Right renal pelvis (tissue), 4 donors: ENCODE measurements at regions not wholly inside any gene's neighbourhood (a gene's known extent, or its start where the extent isn't known, plus 50 kb on each side); places are given as distances from the start of the nearest gene placed in this dataset.
A peak's percentile ranks its signal among the peaks of the same experiment; 100 is the strongest.
"Not testable (repeated sequence)": the region's sequence is repeated elsewhere in the genome, so short reads cannot be mapped to it uniquely, and the experiment has no call there.

Source experiments
- DNase-seq, 4 donors: peaks; one replicate each; pipeline ENCODE4 v3.0.0-alpha.2; 2013; ENCODE audit warnings: low read depth in 4 of 4, low spot score in 3 of 4, missing footprints in 1 of 4

- DNase-seq, result not testable (repeated sequence)
Observed at GRCh38 chr2:94735536-94735935, 135.7 kb upstream of the TEKT4 start.

GRCh38 chr2:94737145-94737544, 134.1 kb upstream of the TEKT4 start:
- DNase-seq, result not testable (repeated sequence)

- not testable (repeated sequence) for DNase-seq
Observed at GRCh38 chr2:94737736-94738342, 133.4 kb upstream of the TEKT4 start.

GRCh38 chr2:94753466-94753998, 117.7 kb upstream of the TEKT4 start:
- no peak for DNase-seq

GRCh38 chr2:94758546-94758945, 112.7 kb upstream of the TEKT4 start:
- DNase-seq, result no peak

GRCh38 chr2:94759211-94759610, 112.0 kb upstream of the TEKT4 start:
- DNase-seq, result peak; percentile 5 to 35 (median 22)

GRCh38 chr2:94762600-94762999, 108.6 kb upstream of the TEKT4 start:
- DNase-seq, result peak in 1 of 4 donors; percentile 10

- no peak for DNase-seq
Observed at GRCh38 chr2:94763318-94763717, 107.9 kb upstream of the TEKT4 start.

GRCh38 chr2:94764331-94764730, 106.9 kb upstream of the TEKT4 start:
- not testable (repeated sequence) for DNase-seq

GRCh38 chr2:94767336-94767735, 103.9 kb upstream of the TEKT4 start:
- no peak for DNase-seq

GRCh38 chr2:94769733-94770132, 101.5 kb upstream of the TEKT4 start:
- DNase-seq, result no peak

GRCh38 chr2:94774851-94775250, 96.4 kb upstream of the TEKT4 start:
- no peak for DNase-seq

GRCh38 chr2:94776036-94776435, 95.2 kb upstream of the TEKT4 start:
- DNase-seq, result no peak

- not testable (repeated sequence) for DNase-seq
Observed at GRCh38 chr2:94785105-94785504, 86.1 kb upstream of the TEKT4 start.

GRCh38 chr2:94786424-94786823, 84.8 kb upstream of the TEKT4 start:
- DNase-seq, result not testable (repeated sequence)

GRCh38 chr2:94790169-94790568, 81.1 kb upstream of the TEKT4 start:
- DNase-seq, result not testable (repeated sequence)

GRCh38 chr2:94797235-94797634, 74.0 kb upstream of the TEKT4 start:
- not testable (repeated sequence) for DNase-seq
